Stimulated activated CD8-positive, alpha-beta memory T cell treated with anti-CD3 and anti-CD28 coated beads, Interleukin-4, amount 100 ng/mL, for 48 hours (primary cell): ENCODE measurements at regions not wholly inside any gene's neighbourhood (a gene's known extent, or its start where the extent isn't known, plus 50 kb on each side); places are given as distances from the start of the nearest gene placed in this dataset.

Experiments used
- DNase-seq: peaks from one replicate; pipeline ENCODE4 v3.0.0-alpha.2; 2020

GRCh38 chr14:38070061-38070588 lies 137.6 kb upstream of the SSTR1 start:
- DNase-seq: no peak

DNA sequence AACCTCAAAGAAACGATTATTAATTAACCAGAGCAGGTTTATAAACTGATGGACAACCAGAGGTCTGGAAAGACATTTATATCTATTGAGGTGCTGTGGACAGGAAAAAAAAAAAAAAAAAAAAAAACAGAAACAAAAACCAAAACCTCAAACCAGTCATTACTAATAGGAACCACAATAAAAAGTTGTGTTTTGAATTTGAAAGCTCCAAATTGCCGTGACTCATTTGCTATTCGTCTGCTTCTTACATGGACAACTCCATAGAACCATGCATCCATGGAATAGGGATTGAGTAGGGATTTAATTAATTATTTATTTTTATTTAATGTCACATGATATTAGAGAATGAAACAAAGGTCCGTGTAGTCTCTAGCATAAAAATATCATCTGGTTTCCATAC lies 134.1 kb upstream of the SSTR1 start:
- no peak for DNase-seq

- DNase-seq: no peak
Measured at GRCh38 chr14:38074081-38074480, 133.6 kb upstream of the SSTR1 start.

GRCh38 chr14:38074754-38075153 lies 132.9 kb upstream of the SSTR1 start:
- no peak for DNase-seq

GRCh38 chr14:38078393-38078792 lies 129.3 kb upstream of the SSTR1 start:
- no peak for DNase-seq

GRCh38 chr14:38079268-38079667 lies 128.4 kb upstream of the SSTR1 start:
- no peak for DNase-seq

- no peak for DNase-seq
Measured at GRCh38 chr14:38079886-38080285, 127.8 kb upstream of the SSTR1 start.

GRCh38 chr14:38080696-38081095 lies 127.0 kb upstream of the SSTR1 start:
- DNase-seq: no peak

DNA sequence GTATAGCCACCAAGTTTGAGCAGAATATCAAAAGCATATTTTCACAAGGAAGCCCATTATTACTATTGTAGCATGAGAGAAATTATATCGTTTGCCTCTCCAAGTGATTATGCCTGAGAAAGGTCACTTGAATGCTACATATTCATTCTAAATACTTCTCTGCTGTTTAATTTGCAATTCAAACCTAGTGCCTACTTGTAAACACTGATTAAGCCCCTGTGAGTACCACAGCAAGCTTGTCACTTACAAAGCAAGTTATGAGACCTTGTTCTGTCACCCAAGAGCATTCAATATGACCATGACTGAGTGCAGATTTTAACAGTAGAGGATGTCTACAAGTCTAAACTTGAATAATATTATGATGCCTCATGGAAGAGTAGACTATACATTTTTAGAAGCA lies 124.7 kb upstream of the SSTR1 start:
- no peak for DNase-seq

DNA sequence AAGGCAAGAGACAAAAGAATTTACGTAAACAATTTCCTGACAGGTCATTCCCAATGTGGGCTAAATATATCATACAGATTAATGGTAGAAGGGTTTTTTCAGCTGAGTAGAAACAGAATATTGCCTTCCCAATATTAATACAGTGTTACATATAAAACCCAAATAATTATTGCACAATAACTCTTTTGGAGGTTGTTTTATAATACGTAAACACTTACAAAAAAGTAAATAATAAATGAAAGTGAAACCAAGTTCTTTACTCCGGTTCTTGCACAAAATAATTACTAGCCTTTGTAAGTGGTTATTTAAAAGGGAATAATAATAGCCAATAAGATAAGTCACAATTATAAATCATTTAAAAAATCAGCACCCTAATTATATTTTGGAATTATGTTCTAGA lies 118.6 kb upstream of the SSTR1 start:
- DNase-seq: no peak

GRCh38 chr14:38090506-38090905 lies 117.2 kb upstream of the SSTR1 start:
- DNase-seq: no peak

GRCh38 chr14:38098074-38098836 lies 109.4 kb upstream of the SSTR1 start:
- DNase-seq: no peak

DNA sequence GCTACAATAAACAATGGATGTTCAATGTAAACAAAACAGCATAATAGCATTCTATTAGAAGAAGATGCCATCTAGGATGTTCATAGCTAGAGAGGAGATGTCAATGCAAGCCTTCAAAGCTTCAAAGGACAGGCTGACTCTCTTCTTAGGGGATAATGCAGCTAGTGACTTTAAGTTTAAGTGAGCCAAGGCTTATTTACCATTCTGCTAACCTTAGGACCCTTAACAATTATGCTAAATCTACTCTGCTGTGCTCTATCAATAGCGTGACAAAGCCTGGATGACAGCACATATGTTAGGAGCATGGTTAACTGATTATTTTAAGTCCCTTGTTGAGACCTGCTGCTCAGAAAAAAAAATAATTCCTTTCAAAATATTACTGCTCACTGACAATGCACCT lies 106.0 kb upstream of the SSTR1 start:
- no peak for DNase-seq

DNA sequence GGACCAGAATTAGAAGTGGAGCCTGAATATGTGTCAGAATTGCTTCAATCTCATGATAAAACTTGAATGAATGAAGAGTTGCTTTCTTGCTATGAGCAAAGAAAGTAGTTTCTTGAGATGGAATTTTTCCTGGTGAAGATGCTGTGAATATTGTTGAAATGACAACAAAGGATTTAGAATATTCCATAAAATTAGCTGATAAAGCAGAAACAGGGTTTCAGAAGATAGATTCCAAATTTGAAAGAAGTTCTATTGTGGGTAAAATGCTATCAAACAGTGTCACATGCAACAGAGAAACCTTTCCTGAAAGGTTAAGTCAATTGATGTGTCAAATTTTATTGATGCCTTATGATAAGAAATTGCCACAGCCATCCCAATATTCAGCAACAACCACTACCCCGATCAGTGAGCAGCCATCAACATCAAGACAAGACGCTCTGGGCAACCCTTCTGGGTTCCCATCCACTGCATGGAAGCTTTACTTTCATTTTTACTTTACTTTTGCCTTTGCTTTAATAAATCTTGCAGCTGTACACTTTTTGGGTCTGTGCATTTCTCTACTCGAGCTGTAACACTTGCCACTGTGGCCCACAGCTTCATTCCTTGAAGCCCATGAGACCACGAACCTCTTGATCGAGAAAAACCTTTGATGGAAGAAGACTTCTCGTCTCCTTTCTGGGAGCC lies 104.0 kb upstream of the SSTR1 start:
- no peak for DNase-seq

- no peak for DNase-seq
Measured at GRCh38 chr14:38105106-38105702, 102.5 kb upstream of the SSTR1 start.

DNA sequence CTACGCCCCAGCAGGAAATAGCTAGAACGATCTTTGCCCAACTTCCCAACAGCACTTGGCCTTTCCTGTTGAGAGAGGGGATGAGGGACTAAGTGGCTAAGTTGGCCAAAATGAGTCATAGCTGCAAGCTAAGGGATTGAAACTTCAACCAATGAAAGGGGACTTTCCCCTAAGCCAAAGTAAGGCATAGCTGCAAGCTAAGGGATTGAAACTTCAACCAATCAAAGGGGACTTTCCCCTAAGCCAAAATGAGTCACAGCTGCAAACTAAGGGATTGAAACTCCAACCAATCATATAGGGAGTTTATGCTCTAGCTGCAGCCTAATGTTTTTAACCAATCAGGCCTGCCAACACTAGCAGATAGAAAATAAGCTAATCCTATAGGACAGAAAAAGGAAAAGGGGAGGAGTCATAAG lies 100.5 kb upstream of the SSTR1 start:
- DNase-seq: no peak

- no peak for DNase-seq
Measured at GRCh38 chr14:38108681-38109080, 99.0 kb upstream of the SSTR1 start.

DNA sequence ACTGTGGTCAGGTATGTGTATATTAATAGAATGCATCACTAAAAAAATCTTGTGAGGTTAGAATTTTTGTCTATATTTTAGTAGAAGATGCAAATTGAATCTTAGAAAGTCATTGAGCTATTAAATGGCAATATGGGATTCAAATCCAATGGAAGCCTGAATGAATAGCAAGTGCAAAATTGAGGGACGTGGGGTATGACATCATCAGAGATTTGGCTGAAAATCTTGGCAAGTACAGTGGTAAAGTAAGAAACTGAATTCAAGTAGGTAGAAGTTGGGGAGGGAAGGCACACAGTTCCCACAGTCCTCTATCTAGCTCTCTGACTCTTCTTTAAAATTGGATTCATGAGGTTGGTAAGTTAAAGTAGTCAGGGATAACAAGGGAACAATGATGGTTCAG lies 97.4 kb upstream of the SSTR1 start:
- no peak for DNase-seq

GRCh38 chr14:38111046-38111445 lies 96.7 kb upstream of the SSTR1 start:
- DNase-seq: no peak

GRCh38 chr14:38113546-38113945 lies 94.2 kb upstream of the SSTR1 start:
- no peak for DNase-seq

DNA sequence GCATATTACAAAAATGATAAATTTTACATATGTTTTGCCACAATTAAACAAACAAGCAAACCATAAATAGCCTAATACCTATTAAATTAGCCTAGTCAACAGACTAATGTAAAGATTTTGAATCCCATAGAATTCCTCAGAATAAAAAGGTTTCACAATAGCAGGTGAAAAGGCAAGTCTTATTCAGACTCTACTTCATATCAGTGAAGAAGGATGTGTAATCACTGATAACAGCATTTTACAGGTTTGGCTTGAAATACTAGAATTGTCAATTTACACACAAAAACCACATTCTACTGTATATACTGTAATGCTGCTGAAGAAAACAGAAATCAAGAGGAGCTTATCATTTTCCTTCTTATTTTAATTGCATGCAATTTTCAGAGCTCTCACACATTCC lies 90.8 kb upstream of the SSTR1 start:
- DNase-seq: no peak

DNA sequence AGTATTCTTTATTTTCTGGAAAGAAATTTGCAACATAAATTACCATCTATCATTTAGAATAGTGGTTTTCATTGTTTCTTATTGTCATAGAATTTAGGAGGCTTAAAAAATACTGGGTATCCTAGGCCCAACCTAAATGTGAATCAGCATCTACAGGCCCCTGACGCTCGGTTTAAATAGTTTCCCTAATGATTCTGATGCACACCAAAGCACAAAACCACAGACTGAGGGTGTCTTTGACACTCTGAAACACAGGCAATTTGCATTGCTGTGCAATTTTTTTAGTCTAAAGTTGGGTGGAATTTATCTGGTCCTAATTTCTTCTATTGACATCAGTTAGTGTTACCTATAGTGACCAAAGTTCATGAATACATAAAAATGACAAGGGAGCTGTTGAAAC lies 87.6 kb upstream of the SSTR1 start:
- DNase-seq: no peak

- no peak for DNase-seq
Measured at GRCh38 chr14:38121320-38122020, 86.2 kb upstream of the SSTR1 start.
